Panc1 (cell line): ENCODE measurements at regions not wholly inside any gene's neighbourhood (a gene's known extent, or its start where the extent isn't known, plus 50 kb on each side); places are given as distances from the start of the nearest gene placed in this dataset.

Experiments
- POLR2AphosphoS5 ChIP-seq: IDR thresholded peaks from 2 replicates; pipeline ENCODE4 v1.6.1; 2012; ENCODE audit warnings: mild to moderate bottlenecking, low read depth, low read length, moderate library complexity
- SIN3A ChIP-seq: IDR thresholded peaks from 2 replicates; pipeline ENCODE4 v1.6.1; 2012; ENCODE audit warnings: low read depth, mild to moderate bottlenecking, low read length, moderate library complexity, borderline replicate concordance; ENCODE audit not compliant: insufficient read depth
- TCF7L2 ChIP-seq: IDR thresholded peaks from 2 replicates; pipeline ENCODE4 v1.6.1; 2011; ENCODE audit warnings: mild to moderate bottlenecking, low read depth, low read length, inconsistent platforms
- TF ChIP-seq, protein P1 (sequence below): fragments of 450-650 bp; IDR thresholded peaks from 2 replicates; pipeline ENCODE4 v1.5.1; 2017; ENCODE audit warnings: mild to moderate bottlenecking
- TF ChIP-seq, protein P2 (sequence below), 2 experiments: IDR thresholded peaks; 2 replicates each; pipeline ENCODE4 v1.6.1; 2011 to 2012; ENCODE audit warnings: low read depth in 2 of 2, control low read depth in 1 of 2, low read length in 1 of 2, mild to moderate bottlenecking in 1 of 2, moderate library complexity in 1 of 2; ENCODE audit not compliant: insufficient read depth in 1 of 2

DNA sequence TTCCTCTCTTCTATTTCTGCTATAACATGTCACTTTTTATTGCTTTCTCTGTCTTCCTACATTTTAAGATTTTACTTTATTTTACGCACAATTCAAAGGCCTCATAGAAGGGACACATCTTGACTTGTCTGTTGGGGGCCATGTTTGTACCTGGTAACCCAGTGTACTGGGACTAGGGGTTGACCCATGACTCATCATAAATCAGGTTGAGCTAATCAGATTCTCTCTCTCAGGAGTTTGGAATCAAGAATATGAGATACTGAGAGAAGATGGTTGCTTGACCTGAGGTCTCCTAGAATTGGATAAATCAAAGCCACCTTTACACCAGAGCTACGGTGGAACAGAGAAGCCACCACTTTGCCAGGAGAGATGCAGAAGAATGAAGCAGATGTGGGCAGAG is 153.0 kb downstream of the UXS1 start:
- TF ChIP-seq, protein P1, sequence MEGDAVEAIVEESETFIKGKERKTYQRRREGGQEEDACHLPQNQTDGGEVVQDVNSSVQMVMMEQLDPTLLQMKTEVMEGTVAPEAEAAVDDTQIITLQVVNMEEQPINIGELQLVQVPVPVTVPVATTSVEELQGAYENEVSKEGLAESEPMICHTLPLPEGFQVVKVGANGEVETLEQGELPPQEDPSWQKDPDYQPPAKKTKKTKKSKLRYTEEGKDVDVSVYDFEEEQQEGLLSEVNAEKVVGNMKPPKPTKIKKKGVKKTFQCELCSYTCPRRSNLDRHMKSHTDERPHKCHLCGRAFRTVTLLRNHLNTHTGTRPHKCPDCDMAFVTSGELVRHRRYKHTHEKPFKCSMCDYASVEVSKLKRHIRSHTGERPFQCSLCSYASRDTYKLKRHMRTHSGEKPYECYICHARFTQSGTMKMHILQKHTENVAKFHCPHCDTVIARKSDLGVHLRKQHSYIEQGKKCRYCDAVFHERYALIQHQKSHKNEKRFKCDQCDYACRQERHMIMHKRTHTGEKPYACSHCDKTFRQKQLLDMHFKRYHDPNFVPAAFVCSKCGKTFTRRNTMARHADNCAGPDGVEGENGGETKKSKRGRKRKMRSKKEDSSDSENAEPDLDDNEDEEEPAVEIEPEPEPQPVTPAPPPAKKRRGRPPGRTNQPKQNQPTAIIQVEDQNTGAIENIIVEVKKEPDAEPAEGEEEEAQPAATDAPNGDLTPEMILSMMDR: no peak
- TF ChIP-seq, protein P2, sequence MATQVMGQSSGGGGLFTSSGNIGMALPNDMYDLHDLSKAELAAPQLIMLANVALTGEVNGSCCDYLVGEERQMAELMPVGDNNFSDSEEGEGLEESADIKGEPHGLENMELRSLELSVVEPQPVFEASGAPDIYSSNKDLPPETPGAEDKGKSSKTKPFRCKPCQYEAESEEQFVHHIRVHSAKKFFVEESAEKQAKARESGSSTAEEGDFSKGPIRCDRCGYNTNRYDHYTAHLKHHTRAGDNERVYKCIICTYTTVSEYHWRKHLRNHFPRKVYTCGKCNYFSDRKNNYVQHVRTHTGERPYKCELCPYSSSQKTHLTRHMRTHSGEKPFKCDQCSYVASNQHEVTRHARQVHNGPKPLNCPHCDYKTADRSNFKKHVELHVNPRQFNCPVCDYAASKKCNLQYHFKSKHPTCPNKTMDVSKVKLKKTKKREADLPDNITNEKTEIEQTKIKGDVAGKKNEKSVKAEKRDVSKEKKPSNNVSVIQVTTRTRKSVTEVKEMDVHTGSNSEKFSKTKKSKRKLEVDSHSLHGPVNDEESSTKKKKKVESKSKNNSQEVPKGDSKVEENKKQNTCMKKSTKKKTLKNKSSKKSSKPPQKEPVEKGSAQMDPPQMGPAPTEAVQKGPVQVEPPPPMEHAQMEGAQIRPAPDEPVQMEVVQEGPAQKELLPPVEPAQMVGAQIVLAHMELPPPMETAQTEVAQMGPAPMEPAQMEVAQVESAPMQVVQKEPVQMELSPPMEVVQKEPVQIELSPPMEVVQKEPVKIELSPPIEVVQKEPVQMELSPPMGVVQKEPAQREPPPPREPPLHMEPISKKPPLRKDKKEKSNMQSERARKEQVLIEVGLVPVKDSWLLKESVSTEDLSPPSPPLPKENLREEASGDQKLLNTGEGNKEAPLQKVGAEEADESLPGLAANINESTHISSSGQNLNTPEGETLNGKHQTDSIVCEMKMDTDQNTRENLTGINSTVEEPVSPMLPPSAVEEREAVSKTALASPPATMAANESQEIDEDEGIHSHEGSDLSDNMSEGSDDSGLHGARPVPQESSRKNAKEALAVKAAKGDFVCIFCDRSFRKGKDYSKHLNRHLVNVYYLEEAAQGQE (IDR thresholded peaks at IDR 0.05; ENCODE audit: insufficient read depth in 1 of 2, low read depth in 2 of 2, low read length in 1 of 2): no peak
- TF ChIP-seq POLR2AphosphoS5 (no peak), TCF7L2 (no peak), SIN3A (no peak)
